Heart right ventricle (tissue), 16 donors: ENCODE measurements at regions not wholly inside any gene's neighbourhood (a gene's known extent, or its start where the extent isn't known, plus 50 kb on each side); places are given as distances from the start of the nearest gene placed in this dataset.

Experiments
- ATAC-seq, 8 donors: fragments of 200-7000 bp; cut with Tn5 transposase; one replicate each; pipeline ENCODE4 v1.9.1; 2020; ENCODE audit warnings: mild to moderate bottlenecking in 8 of 8, moderate library complexity in 8 of 8, moderate number of reproducible peaks in 1 of 8
- DNase-seq, 2 donors: peaks; one replicate each; pipeline ENCODE4 v3.0.0-alpha.2; 2020
- H3K27ac ChIP-seq, 10 donors: fragments of 200-600 bp; sonication (generic) in 2 of 10; one replicate each; pipeline versions ENCODE4 v1.5.0 to v1.8.0; 2020 to 2022; ENCODE audit warnings: mild to moderate bottlenecking in 3 of 10
- H3K27me3 ChIP-seq, 7 donors: fragments of 200-600 bp; one replicate each; pipeline ENCODE4 v1.8.0; 2021 to 2022; ENCODE audit warnings: mild to moderate bottlenecking in 2 of 7
- H3K36me3 ChIP-seq, 9 donors: fragments of 200-600 bp; sonication (generic) in 1 of 9; one replicate each; pipeline versions ENCODE4 v1.5.0 to v1.8.0; 2020 to 2022; ENCODE audit warnings: mild to moderate bottlenecking in 2 of 9
- H3K4me1 ChIP-seq, 9 donors: fragments of 200-600 bp; sonication (generic) in 1 of 9; one replicate each; pipeline versions ENCODE4 v1.5.0 to v1.8.0; 2020 to 2022; ENCODE audit warnings: mild to moderate bottlenecking in 4 of 9
- H3K4me3 ChIP-seq, 10 donors: fragments of 200-600 bp; sonication (generic) in 2 of 10; one replicate each; pipeline versions ENCODE4 v1.5.0 to v1.8.0; 2020 to 2022; ENCODE audit warnings: mild to moderate bottlenecking in 7 of 10, moderate library complexity in 2 of 10
- H3K9me3 ChIP-seq, 11 donors: fragments of 200-600 bp in 10 of 11; sonication (generic) in 2 of 11; one replicate each; pipeline versions ENCODE4 v1.5.0 to v1.8.0; 2013 to 2022; ENCODE audit warnings: mild to moderate bottlenecking in 2 of 11, control low read depth in 1 of 11, moderate library complexity in 1 of 11
- CTCF ChIP-seq, 9 donors: fragments of 200-600 bp; sonication (generic) in 2 of 9; IDR thresholded peaks; one replicate each; pipeline versions ENCODE4 v1.5.0 to v1.8.0; 2021 to 2022; ENCODE audit warnings: antibody characterized with exemption in 9 of 9, mild to moderate bottlenecking in 5 of 9, moderate library complexity in 1 of 9
- WGBS, 2 donors: extraction: QIAGEN DNeasy Blood & Tissue Kit; methylation state at CpG; one replicate each; pipeline ENCODE4 v1.1.7; 2013; ENCODE audit warnings: inconsistent platforms in 1 of 2; 5-methylcytosine and 5-hydroxymethylcytosine counted together
- intact Hi-C, 10 donors: fragments of 100-400 bp; cut with DNase I; formaldehyde crosslinking; loops; one replicate each; pipeline versions ENCODE4 v1.11.1 to v1.14.2; 2022
- donor health status: Arrhythmogenic right ventricular cardiomyopathy.
- donor health status: ischemic (EF 13 %, LVEDD 7.1; RV severe dilation, severe dysfunction).
- donor health status: healthy with polysubstance abuse.
- donor health status: DM: no; HTN: yes; CAD: no.
- donor health status: DM: no; HTN: no; CAD: no.
- donor health status: ischemic (EF 25% LVEDD 6.9; RV normal size, moderate dysfunction).
- donor health status: ischemic (EF 25% LVEDD 5.7; RV mildly dilated, moderate dysfunction).
- donor health status: healthy.
- donor health status: DM: yes; HTN: yes; CAD: no.
- donor health status: Ischemic cardiomyopathy.
- donor health status: ischemic (EF 35%, LVEDD 5.7; RV mildly dilated, moderate dysfunction).
- donor health status: nonischemic (EF 11% LVEDD 7.7; RV severe dilation, severe dysfunction).
- donor health status: DM: yes; HTN: yes; CAD: no.
- donor health status: PGD.
- donor health status: ischemic (EF 29% LVEDD 5.4; RV normal size, mild dysfunction).
- donor health status: nonischemic (EF 23%, LVEDD 6.1; RV moderate dilation, normal function).

GRCh38 chr18:46247942-46248341, 143.8 kb downstream of the HAUS1 start:
- Histone ChIP-seq H3K4me1 (peaks cover 0 to 34% (median 19%) of the 10 kb centered on the region in 9 donors), H3K27ac (no peak overlapping the region), H3K4me3 (no peak overlapping the region), H3K27me3 (no peaks in the 10 kb centered on the region), H3K36me3 (peaks cover 0 to 7% (median 0%) of the 10 kb centered on the region in 9 donors), H3K9me3 (no peaks in the 10 kb centered on the region)
- intact Hi-C loops = no loop called here
- no peak for DNase-seq
- WGBS, 2 donors = 97 to 100% methylated on average over 3 of the region's 3 CpGs
- TF ChIP-seq CTCF (IDR thresholded peaks at IDR 0.05) = no peak
- no peak for ATAC-seq

- H3K9me3 ChIP-seq = no peaks in the 10 kb centered on the region
- peak in 7 of 8 donors; percentile 25 to 89 (median 77) for ATAC-seq
- peak overlapping the region in 8 of 10 donors; percentile 22 to 85 (median 56) for H3K27ac ChIP-seq
- peak overlapping the region in 1 of 10 donors; percentile 19 for H3K4me3 ChIP-seq
- WGBS, 2 donors = 26 to 31% methylated on average over 4 of the region's 4 CpGs
- no peak for TF ChIP-seq CTCF (IDR thresholded peaks at IDR 0.05)
- intact Hi-C loops = no loop called here
- peaks cover 0 to 46% (median 28%) of the 10 kb centered on the region in 9 donors for H3K4me1 ChIP-seq
- DNase-seq = peak in 1 of 2 donors; percentile 37
- no peaks in the 10 kb centered on the region for H3K27me3 ChIP-seq
- H3K36me3 ChIP-seq = peaks cover 0 to 24% (median 0%) of the 10 kb centered on the region in 9 donors
These were observed 146.1 kb downstream of the HAUS1 start for GRCh38 chr18:46250084-46250811.

- H3K27ac ChIP-seq = peak overlapping the region in 8 of 10 donors; percentile 22 to 83 (median 56)
- peak in 4 of 8 donors; percentile 20 to 48 (median 24) for ATAC-seq
- WGBS, 2 donors = 39 to 57% methylated on average over 2 of the region's 2 CpGs
These were observed 146.6 kb downstream of the HAUS1 start for GRCh38 chr18:46250812-46251173.

GRCh38 chr18:46252759-46253158, 148.6 kb downstream of the HAUS1 start:
- intact Hi-C loops = no loop called here

More at GRCh38 chr18:46250812-46251173, 146.6 kb downstream of the HAUS1 start:
- DNase-seq = no peak
- H3K4me3 ChIP-seq = no peak overlapping the region
- H3K4me1 ChIP-seq = peaks cover 0 to 45% (median 27%) of the 10 kb centered on the region in 9 donors
- H3K36me3 ChIP-seq = peaks cover 0 to 28% (median 0%) of the 10 kb centered on the region in 9 donors
- H3K27me3 ChIP-seq = no peaks in the 10 kb centered on the region
- TF ChIP-seq CTCF (IDR thresholded peaks at IDR 0.05) = no peak
- intact Hi-C loops = no loop called here
- H3K9me3 ChIP-seq = no peaks in the 10 kb centered on the region

More at GRCh38 chr18:46252759-46253158, 148.6 kb downstream of the HAUS1 start:
- H3K27ac ChIP-seq = no peak overlapping the region
- H3K4me3 ChIP-seq = no peak overlapping the region
- peaks cover 0 to 31% (median 5%) of the 10 kb centered on the region in 9 donors for H3K36me3 ChIP-seq
- H3K4me1 ChIP-seq = peaks cover 0 to 48% (median 29%) of the 10 kb centered on the region in 9 donors
- no peaks in the 10 kb centered on the region for H3K9me3 ChIP-seq
- ATAC-seq = no peak
- WGBS, 2 donors = 97 to 99% methylated on average over 2 of the region's 2 CpGs
- H3K27me3 ChIP-seq = no peaks in the 10 kb centered on the region
- no peak for DNase-seq
- TF ChIP-seq CTCF (IDR thresholded peaks at IDR 0.05) = no peak
